Fibroblast of skin of left quadriceps (primary cell): ENCODE measurements at regions not wholly inside any gene's neighbourhood (a gene's known extent, or its start where the extent isn't known, plus 50 kb on each side); places are given as distances from the start of the nearest gene placed in this dataset.
"Not testable (repeated sequence)": the region's sequence is repeated elsewhere in the genome, so short reads cannot be mapped to it uniquely, and the experiment has no call there.

Source experiments
- DNase-seq, 2 experiments: peaks; one replicate each; pipeline ENCODE4 v3.0.0-alpha.2; 2013; ENCODE audit warnings: low read depth in 2 of 2

GRCh38 chr1:234763367-234763766 lies 153.4 kb upstream of the IRF2BP2 start:
- DNase-seq = no peak

GRCh38 chr1:234762127-234762526 lies 152.1 kb upstream of the IRF2BP2 start:
- not testable (repeated sequence) for DNase-seq

GRCh38 chr1:234760303-234760723 lies 150.3 kb upstream of the IRF2BP2 start:
- DNase-seq = no peak

- no peak for DNase-seq
These were observed 149.9 kb upstream of the IRF2BP2 start for GRCh38 chr1:234759888-234760287.

- no peak for DNase-seq
These were observed 148.9 kb upstream of the IRF2BP2 start for GRCh38 chr1:234758851-234759250.

- no peak for DNase-seq
These were observed 146.9 kb upstream of the IRF2BP2 start for GRCh38 chr1:234756857-234757256.

GRCh38 chr1:234756066-234756774 lies 146.2 kb upstream of the IRF2BP2 start:
- no peak for DNase-seq

- peak in 1 of 2 experiments; percentile 47 for DNase-seq
These were observed 145.5 kb upstream of the IRF2BP2 start for GRCh38 chr1:234755449-234755863.

GRCh38 chr1:234753979-234754378 lies 144.0 kb upstream of the IRF2BP2 start:
- DNase-seq = no peak

- DNase-seq = no peak
These were observed 142.9 kb upstream of the IRF2BP2 start for GRCh38 chr1:234752927-234753326.

GRCh38 chr1:234751678-234752077 lies 141.7 kb upstream of the IRF2BP2 start:
- no peak for DNase-seq

- DNase-seq = no peak
These were observed 141.1 kb upstream of the IRF2BP2 start for GRCh38 chr1:234750922-234751627.

GRCh38 chr1:234748713-234749112 lies 138.7 kb upstream of the IRF2BP2 start:
- DNase-seq = no peak

GRCh38 chr1:234748066-234748465 lies 138.1 kb upstream of the IRF2BP2 start:
- no peak for DNase-seq

- DNase-seq = no peak
These were observed 136.8 kb upstream of the IRF2BP2 start for GRCh38 chr1:234746798-234747196.

GRCh38 chr1:234745844-234746797 lies 136.1 kb upstream of the IRF2BP2 start:
- peak; percentile 36 to 41 for DNase-seq

GRCh38 chr1:234745276-234745675 lies 135.3 kb upstream of the IRF2BP2 start:
- DNase-seq = no peak

- peak in 1 of 2 experiments; percentile 25 for DNase-seq
These were observed 134.0 kb upstream of the IRF2BP2 start for GRCh38 chr1:234743791-234744611.

GRCh38 chr1:234742622-234743021 lies 132.6 kb upstream of the IRF2BP2 start:
- no peak for DNase-seq

GRCh38 chr1:234737967-234738314 lies 128.0 kb upstream of the IRF2BP2 start:
- no peak for DNase-seq

- DNase-seq = no peak
These were observed 125.9 kb upstream of the IRF2BP2 start for GRCh38 chr1:234735916-234736315.
